ENCODE measurements at regions not wholly inside any gene's neighbourhood (a gene's known extent, or its start where the extent isn't known, plus 50 kb on each side); places are given as distances from the start of the nearest gene placed in this dataset.

GRCh38 chr2:199588054-199588453 lies 130.3 kb upstream of the SATB2 start:
- 4% methylated on average over 3 of the region's 3 CpGs for WGBS (ENCODE audit: low lambda C conversion rate)
- H4K20me1 ChIP-seq (ENCODE audit: insufficient read depth, low read length) = no peaks in the 10 kb centered on the region
- H3K27ac ChIP-seq (ENCODE audit: extremely low read length, insufficient read depth, low read length) = no peak overlapping the region
- no peak overlapping the region for H3K4me2 ChIP-seq (ENCODE audit: low read depth, low read length)
- H3K79me2 ChIP-seq (ENCODE audit: insufficient read depth, low read length) = no peaks in the 10 kb centered on the region
- in situ Hi-C loops (cut with HindIII; ENCODE audit: extremely low pct_ligation_motif_present, low pct_unique_long_range_greater_than_20kb) = no loop called here
- ATAC-seq (no peak), DNase-seq (ENCODE audit: low spot score) (no peak), FAIRE-seq (no peak)
- no peaks in the 10 kb centered on the region for H3K4me1 ChIP-seq (ENCODE audit: insufficient read depth, low read length)
- TF ChIP-seq ZNF451 (CRISPR knock-in tag; IDR thresholded peaks at IDR 0.05) (no peak), FOXM1 (CRISPR knock-in tag; IDR thresholded peaks at IDR 0.05) (no peak), HNF4A (CRISPR knock-in tag; IDR thresholded peaks at IDR 0.05) (no peak), RFX1 (IDR thresholded peaks at IDR 0.05) (no peak), TCF7L2 (IDR thresholded peaks at IDR 0.05; ENCODE audit: low read depth, low read length) (no peak), ZNF18 (CRISPR knock-in tag; IDR thresholded peaks at IDR 0.05; ENCODE audit: insufficient replicate concordance) (no peak), ASH2L (IDR thresholded peaks at IDR 0.05; ENCODE audit: insufficient read length, low read depth, low read length) (no peak), MTF2 (CRISPR knock-in tag; IDR thresholded peaks at IDR 0.05; ENCODE audit: borderline replicate concordance) (no peak)
- TF ChIP-seq, protein P1, sequence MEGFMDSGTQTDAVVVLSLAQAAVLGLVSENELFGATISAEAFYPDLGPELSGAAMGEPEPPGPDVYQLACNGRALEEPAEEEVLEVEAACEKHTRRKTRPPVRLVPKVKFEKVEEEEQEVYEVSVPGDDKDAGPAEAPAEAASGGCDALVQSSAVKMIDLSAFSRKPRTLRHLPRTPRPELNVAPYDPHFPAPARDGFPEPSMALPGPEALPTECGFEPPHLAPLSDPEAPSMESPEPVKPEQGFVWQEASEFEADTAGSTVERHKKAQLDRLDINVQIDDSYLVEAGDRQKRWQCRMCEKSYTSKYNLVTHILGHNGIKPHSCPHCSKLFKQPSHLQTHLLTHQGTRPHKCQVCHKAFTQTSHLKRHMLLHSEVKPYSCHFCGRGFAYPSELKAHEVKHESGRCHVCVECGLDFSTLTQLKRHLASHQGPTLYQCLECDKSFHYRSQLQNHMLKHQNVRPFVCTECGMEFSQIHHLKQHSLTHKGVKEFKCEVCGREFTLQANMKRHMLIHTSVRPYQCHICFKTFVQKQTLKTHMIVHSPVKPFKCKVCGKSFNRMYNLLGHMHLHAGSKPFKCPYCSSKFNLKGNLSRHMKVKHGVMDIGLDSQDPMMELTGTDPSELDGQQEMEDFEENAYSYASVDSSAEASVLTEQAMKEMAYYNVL (CRISPR knock-in tag; IDR thresholded peaks at IDR 0.05; ENCODE audit: borderline replicate concordance) = no peak
- intact Hi-C loops (cut with micrococcal nuclease; ENCODE audit: unreplicated experiment) = no loop called here
- H3K9me3 ChIP-seq (ENCODE audit: low read length) = no peaks in the 10 kb centered on the region
- no peak overlapping the region for H3K4me3 ChIP-seq (replicated peaks in 1 of 3; ENCODE audit: insufficient read depth in 1 of 3, low read depth in 2 of 3, low read length in 3 of 3)
- POLR2A ChIA-PET = no interaction called here
- no TSS peak for BruUV-seq (replicated peaks)
- no peaks in the 10 kb centered on the region for H3K36me3 ChIP-seq (replicated peaks in 1 of 2; ENCODE audit: control insufficient read depth in 1 of 2, insufficient read depth in 2 of 2, low read length in 2 of 2)
- H2AFZ ChIP-seq (ENCODE audit: low read length) = no peak overlapping the region
- no peaks in the 10 kb centered on the region; a peak in 1 of 5 replicates for H3K27me3 ChIP-seq (ENCODE audit: control insufficient read depth in 1 of 2, insufficient read depth in 2 of 2, low read length in 2 of 2)
- CTCF ChIA-PET (ENCODE audit: low intra/inter-chr PET ratio, low total read pairs) = no interaction called here
- H3K9ac ChIP-seq (ENCODE audit: insufficient read depth, low read depth, low read length) = no peak overlapping the region
